Medulla oblongata (tissue), 1 donor: ENCODE measurements at regions not wholly inside any gene's neighbourhood (a gene's known extent, or its start where the extent isn't known, plus 50 kb on each side); places are given as distances from the start of the nearest gene placed in this dataset.

ENCODE experiments used
- DNase-seq: peaks from one replicate; pipeline ENCODE4 v3.0.0-alpha.2; 2015; ENCODE audit errors: extremely low spot score

DNA sequence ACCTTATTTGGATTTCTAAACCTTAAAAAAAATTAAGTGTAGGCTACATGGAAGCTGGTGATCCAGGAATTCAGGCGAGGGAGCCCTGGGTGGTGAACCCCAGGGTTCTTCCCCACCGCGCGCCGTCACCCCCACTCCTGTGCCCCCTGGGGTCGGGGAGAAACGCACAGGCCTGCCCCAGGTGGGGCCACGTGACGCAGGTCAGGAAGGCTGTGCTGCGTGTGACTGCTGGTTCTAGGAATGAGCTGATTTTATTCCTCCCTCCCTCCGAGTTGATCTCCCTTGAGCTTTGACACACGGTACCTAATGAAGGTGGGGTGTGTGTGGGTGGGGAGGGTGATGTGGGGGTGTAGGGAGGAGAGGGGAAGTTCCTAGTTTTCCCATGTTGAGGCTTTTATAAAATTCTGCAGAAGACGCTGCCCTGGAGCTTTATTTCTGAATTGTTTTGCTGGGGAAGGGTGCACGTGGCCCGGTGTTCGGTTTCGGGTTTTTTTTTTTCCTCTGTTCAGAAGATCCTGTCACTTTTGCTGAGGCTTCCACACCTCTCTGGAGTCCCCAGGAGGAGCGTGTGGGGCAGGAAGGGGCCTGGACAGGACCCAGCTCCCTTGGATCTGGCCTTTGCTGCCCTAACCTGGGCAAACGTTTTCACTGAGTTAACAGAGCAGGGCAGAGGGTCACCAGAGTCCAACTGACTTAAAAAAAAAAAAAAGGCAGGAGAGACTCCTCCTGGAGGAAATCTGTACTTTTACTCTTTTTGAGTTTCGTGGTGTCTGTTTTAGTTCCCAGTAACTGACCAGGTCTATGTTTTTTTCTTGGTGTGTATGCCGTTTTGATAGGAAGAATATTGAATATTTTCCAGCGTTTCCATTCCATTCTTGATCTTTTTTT, 55.8 kb upstream of the GSE1 start:
- no peak for DNase-seq

- no peak for DNase-seq
Measured at GRCh38 chr16:85557971-85558657, 55.0 kb upstream of the GSE1 start.

DNA sequence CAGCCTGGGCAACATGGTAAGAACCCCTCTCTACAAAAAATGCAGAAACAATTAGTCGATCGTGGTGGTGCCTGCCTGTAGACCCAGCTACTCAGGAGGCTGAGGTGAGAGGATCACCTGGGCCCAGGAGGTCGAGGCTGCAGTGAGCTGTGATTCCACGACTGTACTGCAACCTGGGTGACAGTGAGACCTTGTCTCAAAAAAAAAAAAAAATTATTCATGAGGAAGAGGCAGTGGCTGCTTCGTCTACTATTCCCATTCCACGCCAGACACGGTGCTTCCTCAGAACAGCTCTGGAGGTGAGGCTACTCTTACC, 52.2 kb upstream of the GSE1 start:
- no peak for DNase-seq

GRCh38 chr16:85561248-85562092, 51.7 kb upstream of the GSE1 start:
- no peak for DNase-seq

DNA sequence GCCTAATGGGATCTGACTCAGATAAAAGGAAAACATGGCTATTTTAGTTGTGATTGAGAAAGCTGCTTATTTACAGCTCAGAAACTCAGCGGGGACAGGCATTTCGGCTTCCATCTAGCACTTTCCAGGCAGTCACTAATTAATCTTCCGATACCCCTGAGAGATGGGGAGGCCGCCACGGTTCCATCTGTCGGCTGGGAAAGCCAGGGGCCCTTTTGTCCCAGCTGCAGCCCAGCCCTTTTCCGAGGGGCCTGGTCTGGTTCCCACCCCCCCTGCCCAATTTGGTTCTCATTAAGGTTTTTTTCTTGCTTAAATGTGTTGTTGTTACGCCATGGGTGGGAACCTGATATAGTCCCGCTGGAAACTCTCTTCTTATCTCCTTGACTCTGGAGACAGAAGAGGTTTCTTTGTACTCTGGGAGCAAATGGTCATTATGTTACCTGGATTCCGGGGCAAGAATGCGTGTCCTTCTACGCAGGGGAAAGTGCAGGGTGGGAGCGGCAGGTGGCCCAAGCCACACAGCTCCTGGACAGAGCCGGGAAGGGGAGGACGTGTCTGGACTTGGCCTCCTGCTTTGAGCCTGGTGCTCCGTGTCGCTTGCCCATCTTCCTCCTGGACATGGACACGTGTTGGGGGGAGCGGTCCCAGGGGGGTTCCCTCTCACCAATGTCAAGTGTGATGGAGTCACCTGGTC, 50.9 kb upstream of the GSE1 start:
- DNase-seq: no peak

GRCh38 chr16:85563034-85563433, 50.1 kb upstream of the GSE1 start:
- no peak for DNase-seq
